Astrocyte of the cerebellum (primary cell): ENCODE measurements at regions not wholly inside any gene's neighbourhood (a gene's known extent, or its start where the extent isn't known, plus 50 kb on each side); places are given as distances from the start of the nearest gene placed in this dataset.

ENCODE experiments used
- DNase-seq: peaks from one replicate; pipeline ENCODE4 v3.0.0-alpha.2; 2011; ENCODE audit warnings: low read depth
- H3K4me3 ChIP-seq: 2 replicates; pipeline ENCODE4 v1.5.1; 2011; ENCODE audit warnings: mild to moderate bottlenecking, low read depth, low read length, moderate library complexity
- CTCF ChIP-seq: IDR thresholded peaks from 2 replicates; pipeline ENCODE4 v1.5.1; 2012; ENCODE audit warnings: low read length, low read depth, moderate library complexity, mild to moderate bottlenecking; ENCODE audit errors: missing control alignments
- in situ Hi-C: cut with HindIII; loops from 2 replicates; pipeline ENCODE4 v1.10.0; 2017; ENCODE audit warnings: low sequenced_read_pairs

DNA sequence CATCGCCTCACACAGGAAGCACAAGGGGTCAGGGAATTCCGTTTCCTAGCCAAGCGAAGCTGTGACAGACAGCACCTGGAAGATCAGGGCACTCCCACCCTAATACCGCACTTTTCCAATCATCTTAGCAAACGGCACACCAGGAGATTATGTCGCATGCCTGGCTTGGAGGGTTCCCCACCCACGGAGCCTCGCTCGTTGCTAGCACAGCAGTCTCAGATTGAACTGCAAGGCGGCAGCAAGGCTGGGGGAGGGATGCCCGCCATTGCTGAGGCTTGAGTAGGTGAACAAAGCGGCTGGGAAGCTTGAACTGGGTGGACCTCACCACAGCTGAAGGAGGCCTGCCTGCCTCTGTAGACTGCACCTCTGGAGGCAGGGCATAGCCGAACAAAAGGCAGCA, 384.8 kb downstream of the CNTN6 start:
- TF ChIP-seq CTCF: no peak
- DNase-seq: no peak
- H3K4me3 ChIP-seq: no peak overlapping the region
- in situ Hi-C loops: no loop called here

DNA sequence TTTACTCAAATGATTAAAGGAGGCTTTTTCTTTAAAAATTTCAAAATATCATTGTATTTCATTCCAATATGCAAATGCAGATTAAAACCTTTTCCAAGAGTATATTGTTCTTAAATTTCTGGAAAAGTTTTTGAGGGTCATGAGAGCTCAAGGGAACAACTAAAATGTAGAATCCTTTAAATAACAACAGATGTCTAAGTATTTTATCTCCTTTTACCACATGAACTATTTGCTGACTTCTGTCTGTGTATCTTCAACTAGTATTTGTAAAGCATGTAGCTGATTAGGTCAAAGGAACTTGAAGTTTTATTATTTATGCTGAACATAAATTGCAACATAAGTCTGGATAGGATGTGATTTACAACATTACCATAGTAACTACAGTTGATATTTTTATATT, 402.6 kb downstream of the CNTN6 start:
- DNase-seq: no peak
- no peak overlapping the region for H3K4me3 ChIP-seq
- TF ChIP-seq CTCF: no peak
- in situ Hi-C loops: no loop called here

- no peak for DNase-seq
- in situ Hi-C loops: no loop called here
- no peak for TF ChIP-seq CTCF
- H3K4me3 ChIP-seq: no peak overlapping the region
Measured at GRCh38 chr3:1499694-1500093, 406.9 kb downstream of the CNTN6 start.

DNA sequence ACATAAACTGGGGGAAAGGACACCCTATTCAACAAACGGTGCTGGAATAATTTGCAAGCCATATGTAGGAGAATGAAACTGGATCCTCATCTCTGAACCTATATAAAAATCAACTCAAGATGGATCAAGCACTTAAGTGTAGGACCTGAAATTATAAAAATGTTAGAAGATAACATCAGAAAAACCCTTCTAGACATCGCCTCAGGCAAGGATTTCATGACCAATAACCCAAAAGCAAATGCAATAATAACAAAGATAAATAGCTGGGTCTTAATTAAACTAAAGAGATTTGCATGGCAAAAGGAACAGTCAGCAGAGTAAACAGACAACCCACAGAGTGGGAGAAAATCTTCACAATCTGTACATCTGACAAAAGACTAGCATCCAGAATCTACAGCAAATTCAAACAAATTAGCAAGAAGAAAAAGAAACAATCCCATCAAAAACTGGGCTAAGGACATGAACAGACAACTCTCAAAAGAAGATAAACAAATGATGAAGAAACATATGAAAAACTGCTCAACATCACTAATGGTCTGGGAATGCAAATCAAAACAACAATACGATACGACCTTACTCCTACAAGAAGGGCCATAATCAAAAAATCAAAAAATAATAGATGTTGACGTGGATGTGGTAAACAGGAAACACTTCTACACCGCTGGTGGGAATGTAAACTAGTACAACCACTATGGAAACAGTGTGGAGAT, 408.7 kb downstream of the CNTN6 start:
- no peak for DNase-seq
- H3K4me3 ChIP-seq: no peak overlapping the region
- no peak for TF ChIP-seq CTCF
- in situ Hi-C loops: no loop called here

GRCh38 chr3:1506090-1506489, 413.3 kb downstream of the CNTN6 start:
- DNase-seq: no peak
- no peak for TF ChIP-seq CTCF
- in situ Hi-C loops: no loop called here
- H3K4me3 ChIP-seq: no peak overlapping the region

GRCh38 chr3:1513662-1514061, 420.8 kb downstream of the CNTN6 start:
- in situ Hi-C loops: no loop called here

More at GRCh38 chr3:1513662-1514061, 420.8 kb downstream of the CNTN6 start:
- no peak for TF ChIP-seq CTCF
- no peak for DNase-seq
- no peak overlapping the region for H3K4me3 ChIP-seq
